ENCODE measurements at regions not wholly inside any gene's neighbourhood (a gene's known extent, or its start where the extent isn't known, plus 50 kb on each side); places are given as distances from the start of the nearest gene placed in this dataset.

DNA sequence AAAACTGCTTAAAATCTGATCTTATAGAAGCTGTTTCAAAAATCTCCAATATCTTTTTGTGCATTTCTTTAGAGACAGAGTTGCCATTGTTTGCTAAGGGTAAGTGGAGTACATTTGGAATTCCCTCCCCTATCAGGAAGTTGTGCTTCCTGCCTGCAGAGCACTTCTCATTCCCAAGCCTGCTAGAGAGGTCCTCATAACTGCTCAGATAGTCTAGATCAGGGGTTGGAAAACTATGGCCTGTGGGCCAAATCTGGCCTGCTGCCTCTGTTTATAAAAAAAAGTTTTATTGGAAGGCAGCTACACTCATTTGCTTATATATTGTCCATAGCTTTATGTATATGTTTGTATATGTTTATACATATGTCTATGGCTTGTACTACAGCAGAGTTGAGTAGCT lies 333.7 kb upstream of the PROK2 start:
- TF ChIP-seq, protein P1, sequence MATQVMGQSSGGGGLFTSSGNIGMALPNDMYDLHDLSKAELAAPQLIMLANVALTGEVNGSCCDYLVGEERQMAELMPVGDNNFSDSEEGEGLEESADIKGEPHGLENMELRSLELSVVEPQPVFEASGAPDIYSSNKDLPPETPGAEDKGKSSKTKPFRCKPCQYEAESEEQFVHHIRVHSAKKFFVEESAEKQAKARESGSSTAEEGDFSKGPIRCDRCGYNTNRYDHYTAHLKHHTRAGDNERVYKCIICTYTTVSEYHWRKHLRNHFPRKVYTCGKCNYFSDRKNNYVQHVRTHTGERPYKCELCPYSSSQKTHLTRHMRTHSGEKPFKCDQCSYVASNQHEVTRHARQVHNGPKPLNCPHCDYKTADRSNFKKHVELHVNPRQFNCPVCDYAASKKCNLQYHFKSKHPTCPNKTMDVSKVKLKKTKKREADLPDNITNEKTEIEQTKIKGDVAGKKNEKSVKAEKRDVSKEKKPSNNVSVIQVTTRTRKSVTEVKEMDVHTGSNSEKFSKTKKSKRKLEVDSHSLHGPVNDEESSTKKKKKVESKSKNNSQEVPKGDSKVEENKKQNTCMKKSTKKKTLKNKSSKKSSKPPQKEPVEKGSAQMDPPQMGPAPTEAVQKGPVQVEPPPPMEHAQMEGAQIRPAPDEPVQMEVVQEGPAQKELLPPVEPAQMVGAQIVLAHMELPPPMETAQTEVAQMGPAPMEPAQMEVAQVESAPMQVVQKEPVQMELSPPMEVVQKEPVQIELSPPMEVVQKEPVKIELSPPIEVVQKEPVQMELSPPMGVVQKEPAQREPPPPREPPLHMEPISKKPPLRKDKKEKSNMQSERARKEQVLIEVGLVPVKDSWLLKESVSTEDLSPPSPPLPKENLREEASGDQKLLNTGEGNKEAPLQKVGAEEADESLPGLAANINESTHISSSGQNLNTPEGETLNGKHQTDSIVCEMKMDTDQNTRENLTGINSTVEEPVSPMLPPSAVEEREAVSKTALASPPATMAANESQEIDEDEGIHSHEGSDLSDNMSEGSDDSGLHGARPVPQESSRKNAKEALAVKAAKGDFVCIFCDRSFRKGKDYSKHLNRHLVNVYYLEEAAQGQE (IDR thresholded peaks at IDR 0.05; ENCODE audit: insufficient read depth in 1 of 2, low read depth in 2 of 2, low read length in 1 of 2): no peak
- TF ChIP-seq, protein P2, sequence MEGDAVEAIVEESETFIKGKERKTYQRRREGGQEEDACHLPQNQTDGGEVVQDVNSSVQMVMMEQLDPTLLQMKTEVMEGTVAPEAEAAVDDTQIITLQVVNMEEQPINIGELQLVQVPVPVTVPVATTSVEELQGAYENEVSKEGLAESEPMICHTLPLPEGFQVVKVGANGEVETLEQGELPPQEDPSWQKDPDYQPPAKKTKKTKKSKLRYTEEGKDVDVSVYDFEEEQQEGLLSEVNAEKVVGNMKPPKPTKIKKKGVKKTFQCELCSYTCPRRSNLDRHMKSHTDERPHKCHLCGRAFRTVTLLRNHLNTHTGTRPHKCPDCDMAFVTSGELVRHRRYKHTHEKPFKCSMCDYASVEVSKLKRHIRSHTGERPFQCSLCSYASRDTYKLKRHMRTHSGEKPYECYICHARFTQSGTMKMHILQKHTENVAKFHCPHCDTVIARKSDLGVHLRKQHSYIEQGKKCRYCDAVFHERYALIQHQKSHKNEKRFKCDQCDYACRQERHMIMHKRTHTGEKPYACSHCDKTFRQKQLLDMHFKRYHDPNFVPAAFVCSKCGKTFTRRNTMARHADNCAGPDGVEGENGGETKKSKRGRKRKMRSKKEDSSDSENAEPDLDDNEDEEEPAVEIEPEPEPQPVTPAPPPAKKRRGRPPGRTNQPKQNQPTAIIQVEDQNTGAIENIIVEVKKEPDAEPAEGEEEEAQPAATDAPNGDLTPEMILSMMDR (IDR thresholded peaks at IDR 0.05): no peak
- TF ChIP-seq TCF7L2 (IDR thresholded peaks at IDR 0.05; ENCODE audit: low read depth, low read length) (no peak), POLR2AphosphoS5 (IDR thresholded peaks at IDR 0.05; ENCODE audit: low read depth, low read length) (no peak)
